Activated CD4-positive, alpha-beta memory T cell treated with anti-CD3 and anti-CD28 coated beads, Interleukin-2, amount 10 ng/mL, durations not matched to agents 7 days and 5 days (primary cell): ENCODE measurements at regions not wholly inside any gene's neighbourhood (a gene's known extent, or its start where the extent isn't known, plus 50 kb on each side); places are given as distances from the start of the nearest gene placed in this dataset.

Experiments
- CTCF ChIA-PET: fragments of 350-600 bp; sonication (Branson Sonifier 250); formaldehyde crosslinking; loops from one replicate; lab custom pipeline; 2021; ENCODE audit warnings: antibody characterized with exemption, inconsistent platforms; lab: Charles Lee
- POLR2A ChIA-PET: fragments of 350-600 bp; sonication (Branson Sonifier 250); formaldehyde crosslinking; loops from one replicate; lab custom pipeline; 2021; ENCODE audit warnings: antibody characterized with exemption; lab: Charles Lee
- DNase-seq: peaks from one replicate; pipeline ENCODE4 v3.0.0-alpha.2; 2020
- H3K27ac Mint-ChIP-seq: one replicate; pipeline ENCODE4 v1.8.0; 2021; ENCODE audit warnings: mild to moderate bottlenecking, mixed read lengths
- H3K27me3 Mint-ChIP-seq: one replicate; pipeline ENCODE4 v1.8.0; 2021; ENCODE audit warnings: mixed read lengths
- H3K36me3 Mint-ChIP-seq: one replicate; pipeline ENCODE4 v1.8.0; 2021; ENCODE audit warnings: low read depth, mixed read lengths
- H3K4me1 Mint-ChIP-seq: one replicate; pipeline ENCODE4 v1.8.0; 2021; ENCODE audit warnings: mixed read lengths
- H3K4me3 Mint-ChIP-seq: one replicate; pipeline ENCODE4 v1.8.0; 2021; ENCODE audit warnings: mild to moderate bottlenecking, mixed read lengths
- H3K9me3 Mint-ChIP-seq: one replicate; pipeline ENCODE4 v1.8.0; 2021; ENCODE audit warnings: mixed read lengths

- Mint-ChIP-seq H3K4me1 (peaks cover 3% of the 10 kb centered on the region), H3K27ac (no peak overlapping the region), H3K27me3 (peaks cover 68% of the 10 kb centered on the region), H3K9me3 (no peaks in the 10 kb centered on the region), H3K4me3 (no peak overlapping the region), H3K36me3 (no peaks in the 10 kb centered on the region)
- POLR2A ChIA-PET, result no interaction called here
- DNase-seq, result no peak
- CTCF ChIA-PET, result no interaction called here
These were observed 78.4 kb upstream of the LEP start for GRCh38 chr7:128162666-128163065.

GRCh38 chr7:128163473-128163872 lies 77.6 kb upstream of the LEP start:
- no peak for DNase-seq
- H3K4me3 Mint-ChIP-seq, result no peak overlapping the region
- peaks cover 71% of the 10 kb centered on the region for H3K27me3 Mint-ChIP-seq
- H3K4me1 Mint-ChIP-seq, result peaks cover 8% of the 10 kb centered on the region
- no peaks in the 10 kb centered on the region for H3K36me3 Mint-ChIP-seq
- POLR2A ChIA-PET, result no interaction called here
- H3K27ac Mint-ChIP-seq, result no peak overlapping the region
- H3K9me3 Mint-ChIP-seq, result no peaks in the 10 kb centered on the region
- CTCF ChIA-PET, result no interaction called here

GRCh38 chr7:128164061-128164954 lies 76.8 kb upstream of the LEP start:
- CTCF ChIA-PET, result interaction anchor here (2.1 kb wide), 1 partner anchor 28 kb away, joined by 7 read pairs; no protein-coding TSS in a partner anchor
- Mint-ChIP-seq H3K4me1 (peaks cover 14% of the 10 kb centered on the region), H3K36me3 (no peaks in the 10 kb centered on the region), H3K9me3 (no peaks in the 10 kb centered on the region), H3K4me3 (no peak overlapping the region), H3K27me3 (peaks cover 75% of the 10 kb centered on the region), H3K27ac (no peak overlapping the region)
- POLR2A ChIA-PET, result no interaction called here
- DNase-seq, result no peak

- DNase-seq, result no peak
These were observed 76.0 kb upstream of the LEP start for GRCh38 chr7:128164955-128165670.

GRCh38 chr7:128165927-128166420 lies 75.1 kb upstream of the LEP start:
- DNase-seq, result no peak
- ChIA-PET CTCF (interaction anchor here (2.1 kb wide), 1 partner anchor 30 kb away, joined by 7 read pairs; no protein-coding TSS in a partner anchor), POLR2A (no interaction called here)
- Mint-ChIP-seq H3K36me3 (no peaks in the 10 kb centered on the region), H3K27me3 (peaks cover 76% of the 10 kb centered on the region), H3K27ac (no peak overlapping the region), H3K4me1 (peaks cover 14% of the 10 kb centered on the region), H3K9me3 (no peaks in the 10 kb centered on the region), H3K4me3 (no peak overlapping the region)

More at GRCh38 chr7:128164955-128165670, 76.0 kb upstream of the LEP start:
- peaks cover 14% of the 10 kb centered on the region for H3K4me1 Mint-ChIP-seq
- no peak overlapping the region for H3K4me3 Mint-ChIP-seq
- no peak overlapping the region for H3K27ac Mint-ChIP-seq
- ChIA-PET POLR2A (no interaction called here), CTCF (interaction anchor here (2.1 kb wide), 1 partner anchor 29 kb away, joined by 7 read pairs; no protein-coding TSS in a partner anchor)
- no peaks in the 10 kb centered on the region for H3K36me3 Mint-ChIP-seq
- no peaks in the 10 kb centered on the region for H3K9me3 Mint-ChIP-seq
- peaks cover 78% of the 10 kb centered on the region for H3K27me3 Mint-ChIP-seq

- DNase-seq, result no peak
- Mint-ChIP-seq H3K27me3 (peaks cover 77% of the 10 kb centered on the region), H3K27ac (no peak overlapping the region), H3K4me1 (peaks cover 14% of the 10 kb centered on the region), H3K4me3 (peak overlapping the region; percentile 16), H3K9me3 (no peaks in the 10 kb centered on the region), H3K36me3 (no peaks in the 10 kb centered on the region)
- CTCF ChIA-PET, result no interaction called here
- POLR2A ChIA-PET, result no interaction called here
These were observed 74.5 kb upstream of the LEP start for GRCh38 chr7:128166603-128167041.

- POLR2A ChIA-PET, result no interaction called here
These were observed 73.9 kb upstream of the LEP start for GRCh38 chr7:128167042-128167701.

GRCh38 chr7:128167791-128168666 lies 73.0 kb upstream of the LEP start:
- DNase-seq, result no peak
- no peak overlapping the region for H3K27ac Mint-ChIP-seq
- H3K4me3 Mint-ChIP-seq, result no peak overlapping the region
- H3K9me3 Mint-ChIP-seq, result no peaks in the 10 kb centered on the region
- H3K4me1 Mint-ChIP-seq, result peaks cover 17% of the 10 kb centered on the region
- POLR2A ChIA-PET, result no interaction called here
- H3K27me3 Mint-ChIP-seq, result peaks cover 68% of the 10 kb centered on the region
- CTCF ChIA-PET, result no interaction called here
- H3K36me3 Mint-ChIP-seq, result no peaks in the 10 kb centered on the region

More at GRCh38 chr7:128167042-128167701, 73.9 kb upstream of the LEP start:
- DNase-seq, result no peak
- CTCF ChIA-PET, result no interaction called here
- H3K27ac Mint-ChIP-seq, result no peak overlapping the region
- peaks cover 14% of the 10 kb centered on the region for H3K4me1 Mint-ChIP-seq
- H3K36me3 Mint-ChIP-seq, result no peaks in the 10 kb centered on the region
- H3K27me3 Mint-ChIP-seq, result peaks cover 75% of the 10 kb centered on the region
- H3K4me3 Mint-ChIP-seq, result peak overlapping the region; percentile 37
- H3K9me3 Mint-ChIP-seq, result no peaks in the 10 kb centered on the region

- H3K4me3 Mint-ChIP-seq, result no peak overlapping the region
- H3K36me3 Mint-ChIP-seq, result no peaks in the 10 kb centered on the region
- ChIA-PET CTCF (no interaction called here), POLR2A (no interaction called here)
- no peak overlapping the region for H3K27ac Mint-ChIP-seq
- H3K9me3 Mint-ChIP-seq, result no peaks in the 10 kb centered on the region
- peaks cover 67% of the 10 kb centered on the region for H3K27me3 Mint-ChIP-seq
- no peak for DNase-seq
- H3K4me1 Mint-ChIP-seq, result peaks cover 19% of the 10 kb centered on the region
These were observed 72.3 kb upstream of the LEP start for GRCh38 chr7:128168667-128169210.

GRCh38 chr7:128170461-128170860 lies 70.6 kb upstream of the LEP start:
- no peak for DNase-seq
- CTCF ChIA-PET, result no interaction called here
- H3K9me3 Mint-ChIP-seq, result no peaks in the 10 kb centered on the region
- H3K4me1 Mint-ChIP-seq, result peaks cover 19% of the 10 kb centered on the region
- POLR2A ChIA-PET, result no interaction called here
- no peak overlapping the region for H3K4me3 Mint-ChIP-seq
- no peak overlapping the region for H3K27ac Mint-ChIP-seq
- H3K27me3 Mint-ChIP-seq, result peaks cover 64% of the 10 kb centered on the region
- H3K36me3 Mint-ChIP-seq, result no peaks in the 10 kb centered on the region

- peaks cover 58% of the 10 kb centered on the region for H3K27me3 Mint-ChIP-seq
- no peaks in the 10 kb centered on the region for H3K9me3 Mint-ChIP-seq
- no peak overlapping the region for H3K27ac Mint-ChIP-seq
- H3K4me1 Mint-ChIP-seq, result peaks cover 19% of the 10 kb centered on the region
- POLR2A ChIA-PET, result no interaction called here
- CTCF ChIA-PET, result interaction anchor here (1.3 kb wide), 1 partner anchor 36 kb away, joined by 5 read pairs; no protein-coding TSS in a partner anchor
- DNase-seq, result no peak
- H3K4me3 Mint-ChIP-seq, result no peak overlapping the region
- H3K36me3 Mint-ChIP-seq, result no peaks in the 10 kb centered on the region
These were observed 69.6 kb upstream of the LEP start for GRCh38 chr7:128171342-128171918.
